ENCODE measurements at regions not wholly inside any gene's neighbourhood (a gene's known extent, or its start where the extent isn't known, plus 50 kb on each side); places are given as distances from the start of the nearest gene placed in this dataset.

GRCh38 chr16:8519179-8519578 is 71.1 kb downstream of the TMEM114 start:
- TF ChIP-seq CTCF (conservative IDR thresholded peaks at IDR 0.05; ENCODE audit: low read depth, low read length), result no peak
- no peak overlapping the region for H3K4me3 ChIP-seq (ENCODE audit: low read depth, low read length)
- DNase-seq (ENCODE audit: low read depth), result no peak

- H3K4me3 ChIP-seq (ENCODE audit: low read depth, low read length), result no peak overlapping the region
- no peak for DNase-seq (ENCODE audit: low read depth)
- no peak for TF ChIP-seq CTCF (conservative IDR thresholded peaks at IDR 0.05; ENCODE audit: low read depth, low read length)
Measured at GRCh38 chr16:8517280-8517679, 73.0 kb downstream of the TMEM114 start.

GRCh38 chr16:8516471-8516870 is 73.8 kb downstream of the TMEM114 start:
- no peak overlapping the region for H3K4me3 ChIP-seq (ENCODE audit: low read depth, low read length)
- DNase-seq (ENCODE audit: low read depth), result no peak
- no peak for TF ChIP-seq CTCF (conservative IDR thresholded peaks at IDR 0.05; ENCODE audit: low read depth, low read length)

GRCh38 chr16:8512941-8513624 is 77.2 kb downstream of the TMEM114 start:
- H3K4me3 ChIP-seq (ENCODE audit: low read depth, low read length), result no peak overlapping the region
- no peak for TF ChIP-seq CTCF (conservative IDR thresholded peaks at IDR 0.05; ENCODE audit: low read depth, low read length)

GRCh38 chr16:8511464-8511863 is 78.8 kb downstream of the TMEM114 start:
- TF ChIP-seq CTCF (conservative IDR thresholded peaks at IDR 0.05; ENCODE audit: low read depth, low read length), result no peak
- DNase-seq (ENCODE audit: low read depth), result no peak
- H3K4me3 ChIP-seq (ENCODE audit: low read depth, low read length), result no peak overlapping the region

More at GRCh38 chr16:8512941-8513624, 77.2 kb downstream of the TMEM114 start:
- DNase-seq (ENCODE audit: low read depth), result no peak

GRCh38 chr16:8510160-8510559 is 80.2 kb downstream of the TMEM114 start:
- TF ChIP-seq CTCF (conservative IDR thresholded peaks at IDR 0.05; ENCODE audit: low read depth, low read length), result no peak
- no peak for DNase-seq (ENCODE audit: low read depth)

GRCh38 chr16:8505327-8505991 is 84.9 kb downstream of the TMEM114 start:
- no peak overlapping the region for H3K4me3 ChIP-seq (ENCODE audit: low read depth, low read length)
- DNase-seq (ENCODE audit: low read depth), result no peak
- TF ChIP-seq CTCF (conservative IDR thresholded peaks at IDR 0.05; ENCODE audit: low read depth, low read length), result no peak

More at GRCh38 chr16:8510160-8510559, 80.2 kb downstream of the TMEM114 start:
- H3K4me3 ChIP-seq (ENCODE audit: low read depth, low read length), result no peak overlapping the region

Measured in epithelial cell of proximal tubule (primary cell).